Thyroid gland (tissue), 4 donors: ENCODE measurements at regions not wholly inside any gene's neighbourhood (a gene's known extent, or its start where the extent isn't known, plus 50 kb on each side); places are given as distances from the start of the nearest gene placed in this dataset.

ENCODE experiments used
- CTCF ChIP-seq, 6 experiments: fragments of 200-600 bp in 3 of 6; fragments of 450-650 bp in 3 of 6; sonication (generic) in 3 of 6; IDR thresholded peaks; one replicate each; pipeline ENCODE4 v1.5.1; 2016 to 2019; ENCODE audit warnings: antibody characterized with exemption in 6 of 6, mild to moderate bottlenecking in 2 of 6, inconsistent platforms in 1 of 6, moderate library complexity in 1 of 6
- POLR2A ChIP-seq, 2 donors: fragments of 450-650 bp; IDR thresholded peaks; one replicate each; pipeline ENCODE4 v1.6.1; 2017; ENCODE audit warnings: antibody characterized with exemption in 2 of 2, mild to moderate bottlenecking in 2 of 2, moderate library complexity in 1 of 2

GRCh38 chr17:77022766-77023165 is 118.0 kb upstream of the SEC14L1 start:
- no peak for TF ChIP-seq CTCF (IDR thresholded peaks at IDR 0.05)
- no peak for TF ChIP-seq POLR2A (IDR thresholded peaks at IDR 0.05)
